ENCODE measurements at regions not wholly inside any gene's neighbourhood (a gene's known extent, or its start where the extent isn't known, plus 50 kb on each side); places are given as distances from the start of the nearest gene placed in this dataset.
"Not testable (repeated sequence)": the region's sequence is repeated elsewhere in the genome, so short reads cannot be mapped to it uniquely, and the experiment has no call there.

GRCh38 chr2:111432423-111432822 lies 311.7 kb downstream of the BCL2L11 start:
- not testable (repeated sequence) for DNase-seq

GRCh38 chr2:111432916-111433499 lies 312.3 kb downstream of the BCL2L11 start:
- DNase-seq = not testable (repeated sequence)

- DNase-seq = not testable (repeated sequence)
Measured at GRCh38 chr2:111433892-111434607, 313.3 kb downstream of the BCL2L11 start.

GRCh38 chr2:111434608-111434939 lies 313.9 kb downstream of the BCL2L11 start:
- DNase-seq = not testable (repeated sequence)

GRCh38 chr2:111435553-111436310 lies 315.0 kb downstream of the BCL2L11 start:
- DNase-seq = not testable (repeated sequence)

GRCh38 chr2:111436411-111436810 lies 315.7 kb downstream of the BCL2L11 start:
- not testable (repeated sequence) for DNase-seq

- not testable (repeated sequence) for DNase-seq
Measured at GRCh38 chr2:111437288-111437990, 316.7 kb downstream of the BCL2L11 start.

GRCh38 chr2:111438161-111438560 lies 317.4 kb downstream of the BCL2L11 start:
- DNase-seq = not testable (repeated sequence)

- DNase-seq = not testable (repeated sequence)
Measured at GRCh38 chr2:111439237-111439636, 318.5 kb downstream of the BCL2L11 start.

- DNase-seq = not testable (repeated sequence)
Measured at GRCh38 chr2:111441614-111442013, 320.9 kb downstream of the BCL2L11 start.

GRCh38 chr2:111442767-111443454 lies 322.2 kb downstream of the BCL2L11 start:
- DNase-seq = not testable (repeated sequence)

GRCh38 chr2:111444516-111444915 lies 323.8 kb downstream of the BCL2L11 start:
- not testable (repeated sequence) for DNase-seq

GRCh38 chr2:111445191-111445929 lies 324.6 kb downstream of the BCL2L11 start:
- DNase-seq = not testable (repeated sequence)

- not testable (repeated sequence) for DNase-seq
Measured at GRCh38 chr2:111445941-111446340, 325.2 kb downstream of the BCL2L11 start.

- not testable (repeated sequence) for DNase-seq
Measured at GRCh38 chr2:111447482-111447881, 326.8 kb downstream of the BCL2L11 start.

GRCh38 chr2:111448796-111449195 lies 328.1 kb downstream of the BCL2L11 start:
- DNase-seq = not testable (repeated sequence)

GRCh38 chr2:111450526-111450925 lies 329.8 kb downstream of the BCL2L11 start:
- not testable (repeated sequence) for DNase-seq

- DNase-seq = not testable (repeated sequence)
Measured at GRCh38 chr2:111451692-111452199, 331.0 kb downstream of the BCL2L11 start.

GRCh38 chr2:111452208-111452607 lies 331.5 kb downstream of the BCL2L11 start:
- DNase-seq = not testable (repeated sequence)

GRCh38 chr2:111453308-111453707 lies 332.6 kb downstream of the BCL2L11 start:
- DNase-seq = not testable (repeated sequence)

GRCh38 chr2:111453816-111454215 lies 333.1 kb downstream of the BCL2L11 start:
- DNase-seq = not testable (repeated sequence)

Data from NCI-H524 (cell line).